CD4-positive, alpha-beta T cell treated with Interferon gamma for 1 hour (primary cell): ENCODE measurements at regions not wholly inside any gene's neighbourhood (a gene's known extent, or its start where the extent isn't known, plus 50 kb on each side); places are given as distances from the start of the nearest gene placed in this dataset.

Experiments used
- DNase-seq: peaks from one replicate; pipeline ENCODE4 v3.0.0-alpha.2; 2020

GRCh38 chr1:56215771-56216170 lies 363.6 kb downstream of the PLPP3 start:
- no peak for DNase-seq

- DNase-seq: no peak
Observed at GRCh38 chr1:56215086-56215485, 364.3 kb downstream of the PLPP3 start.

DNA sequence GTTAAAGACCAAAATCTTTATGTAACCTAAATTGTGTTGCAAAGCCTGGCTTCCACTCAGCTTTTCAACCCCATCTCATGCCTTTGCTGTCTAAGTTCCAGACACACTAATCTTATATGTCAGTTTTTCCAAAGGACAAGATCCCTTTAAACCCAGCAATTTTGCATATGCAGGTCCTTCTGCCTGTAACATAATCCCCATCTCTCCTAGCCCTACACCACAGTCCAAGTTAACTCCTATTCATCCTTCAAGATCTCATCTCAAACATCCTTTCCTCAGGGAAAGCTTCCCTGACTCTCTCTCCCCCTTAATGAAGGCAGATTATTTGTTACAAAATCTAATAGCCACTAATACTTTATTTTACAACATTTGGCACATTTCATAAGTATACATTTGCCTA lies 366.3 kb downstream of the PLPP3 start:
- no peak for DNase-seq

DNA sequence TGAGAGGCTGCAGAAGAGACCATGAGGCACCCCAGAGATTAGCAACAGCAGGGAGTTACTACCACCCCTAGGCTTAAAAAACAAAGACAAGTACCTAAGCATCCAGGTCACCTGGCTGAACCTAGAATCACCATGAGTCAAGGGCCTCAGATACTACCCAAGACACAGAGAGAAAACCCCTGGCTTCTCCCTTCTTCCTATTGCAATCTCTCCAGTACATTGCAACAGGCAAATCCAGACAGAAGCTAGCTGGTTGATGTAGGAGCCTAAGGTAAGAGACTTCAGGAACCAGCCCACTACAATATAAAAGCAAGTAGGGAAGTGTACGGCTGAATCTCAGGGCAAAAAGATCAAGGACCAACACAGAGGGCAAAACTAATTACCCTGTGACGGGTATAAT lies 367.2 kb downstream of the PLPP3 start:
- no peak for DNase-seq

GRCh38 chr1:56206391-56206790 lies 373.0 kb downstream of the PLPP3 start:
- no peak for DNase-seq

- no peak for DNase-seq
Observed at GRCh38 chr1:56204206-56204605, 375.2 kb downstream of the PLPP3 start.

DNA sequence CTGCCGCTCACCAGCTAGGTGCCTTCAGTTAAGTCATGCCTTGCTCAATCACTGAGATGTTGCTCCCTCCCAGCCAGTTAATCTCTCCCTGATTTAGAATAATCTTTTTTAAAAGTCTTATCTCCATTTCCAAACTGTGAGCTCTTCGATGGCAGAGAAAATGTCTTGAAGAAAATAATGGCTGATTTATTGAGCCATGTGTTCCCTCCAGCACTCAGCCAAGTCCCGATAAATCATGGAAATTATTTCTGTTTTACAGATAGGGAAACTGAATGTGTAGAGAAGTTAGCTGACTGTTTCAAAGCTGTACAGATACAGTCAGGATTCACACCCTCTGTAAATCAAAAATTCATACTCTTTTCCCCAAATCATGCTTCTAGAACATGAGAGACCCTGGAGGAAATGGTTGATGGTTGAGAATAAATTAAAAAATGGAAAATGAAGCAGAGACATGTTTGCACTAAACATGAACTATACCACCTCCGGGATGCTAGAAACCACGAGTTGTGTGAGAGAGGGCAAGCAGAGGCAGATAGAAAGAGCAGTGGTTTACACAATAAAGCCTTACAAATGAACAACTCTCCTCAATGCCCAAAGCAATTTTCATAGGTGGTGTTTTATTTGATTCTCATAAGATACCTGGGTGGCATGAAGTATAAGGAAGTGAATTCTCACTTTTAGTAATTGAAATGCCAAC lies 376.4 kb downstream of the PLPP3 start:
- no peak for DNase-seq

GRCh38 chr1:56202186-56202585 lies 377.2 kb downstream of the PLPP3 start:
- no peak for DNase-seq

DNA sequence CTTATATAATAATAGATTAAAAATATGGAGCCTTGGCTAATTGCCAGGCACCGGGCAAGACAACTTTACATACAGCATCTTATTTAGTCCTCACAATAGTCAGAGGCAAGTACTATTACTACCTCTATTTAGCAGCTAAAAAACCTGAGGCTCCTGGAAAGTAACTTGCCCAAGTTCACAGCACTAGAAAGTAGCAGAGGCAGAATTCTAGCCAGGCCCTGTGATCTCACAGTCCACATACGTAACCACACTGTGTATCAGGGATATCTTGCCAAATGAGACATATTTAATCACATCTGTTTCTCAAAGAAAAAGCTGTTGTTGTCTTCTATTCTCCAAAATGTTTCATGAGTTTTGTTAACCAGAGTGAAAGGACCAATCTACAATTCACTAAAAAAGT lies 378.5 kb downstream of the PLPP3 start:
- DNase-seq: no peak

- DNase-seq: no peak
Observed at GRCh38 chr1:56200442-56200841, 378.9 kb downstream of the PLPP3 start.

DNA sequence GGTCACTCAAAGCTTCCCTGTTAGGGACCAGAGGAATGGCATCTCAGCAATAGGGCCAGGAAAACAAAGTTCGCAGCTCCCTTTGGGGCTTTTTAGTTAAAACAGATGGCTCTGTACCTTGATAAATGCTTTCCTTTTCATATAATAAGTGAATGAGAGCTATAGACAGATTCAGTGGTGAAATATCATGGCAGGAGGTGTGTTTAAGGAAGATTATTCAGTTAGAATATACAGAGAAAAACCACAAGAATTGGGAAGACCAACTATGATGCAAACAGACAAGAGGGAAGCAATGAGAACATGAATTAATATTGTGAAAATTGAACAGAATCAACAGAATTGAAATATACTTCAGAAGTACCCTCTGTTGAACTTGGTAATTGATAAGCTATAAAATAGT lies 379.4 kb downstream of the PLPP3 start:
- no peak for DNase-seq

DNA sequence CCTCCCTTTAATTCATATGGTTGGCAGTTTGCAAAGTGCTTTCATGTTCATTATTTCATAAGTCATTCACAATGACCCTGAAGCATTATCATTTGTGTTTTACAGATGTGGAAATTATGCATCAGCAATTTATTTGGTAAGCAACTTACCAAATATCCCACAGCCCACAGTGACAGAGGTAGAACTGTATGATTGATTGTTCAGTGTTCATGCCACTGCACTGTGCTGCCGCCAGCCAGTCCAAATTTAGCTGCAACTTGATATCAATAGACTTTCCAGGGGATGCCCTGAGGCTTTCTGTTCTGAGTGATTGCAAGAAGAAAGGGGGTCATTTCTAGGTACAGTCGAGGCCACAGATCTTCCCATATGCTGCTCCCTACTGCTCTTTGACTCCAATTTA lies 380.3 kb downstream of the PLPP3 start:
- no peak for DNase-seq

- no peak for DNase-seq
Observed at GRCh38 chr1:56197946-56198345, 381.4 kb downstream of the PLPP3 start.

GRCh38 chr1:56196839-56197238 lies 382.5 kb downstream of the PLPP3 start:
- no peak for DNase-seq

DNA sequence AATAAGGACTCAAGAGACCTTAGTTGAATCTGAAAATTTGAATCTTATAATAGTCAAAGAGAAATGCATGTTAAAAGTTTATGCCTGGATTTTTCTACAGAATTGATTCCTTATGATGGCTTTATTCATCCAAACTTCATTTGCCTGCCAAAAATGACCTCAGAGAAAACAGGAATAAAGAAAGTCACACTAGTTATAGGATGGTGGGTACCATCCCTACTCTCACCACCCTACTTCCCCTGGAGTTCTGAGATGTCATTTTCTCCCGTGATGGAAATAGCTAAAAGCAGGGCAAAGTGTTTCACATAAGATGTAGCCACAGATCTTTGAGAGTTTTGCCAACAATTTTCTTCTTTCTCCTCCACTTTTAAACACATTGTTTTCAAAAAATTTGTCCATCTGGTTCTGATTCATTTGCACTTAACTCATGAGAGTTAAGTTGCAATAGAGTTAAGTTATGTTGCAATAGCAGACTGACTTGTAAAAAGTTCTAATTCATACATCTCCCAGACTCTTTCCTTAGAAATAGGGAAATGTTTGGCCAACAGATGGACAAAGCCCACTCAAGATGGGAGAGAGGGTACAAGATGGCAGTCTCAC lies 384.6 kb downstream of the PLPP3 start:
- DNase-seq: no peak

- no peak for DNase-seq
Observed at GRCh38 chr1:56193656-56194055, 385.7 kb downstream of the PLPP3 start.

GRCh38 chr1:56191369-56191768 lies 388.0 kb downstream of the PLPP3 start:
- no peak for DNase-seq

GRCh38 chr1:56190806-56191365 lies 388.5 kb downstream of the PLPP3 start:
- no peak for DNase-seq

GRCh38 chr1:56189946-56190805 lies 389.2 kb downstream of the PLPP3 start:
- no peak for DNase-seq

DNA sequence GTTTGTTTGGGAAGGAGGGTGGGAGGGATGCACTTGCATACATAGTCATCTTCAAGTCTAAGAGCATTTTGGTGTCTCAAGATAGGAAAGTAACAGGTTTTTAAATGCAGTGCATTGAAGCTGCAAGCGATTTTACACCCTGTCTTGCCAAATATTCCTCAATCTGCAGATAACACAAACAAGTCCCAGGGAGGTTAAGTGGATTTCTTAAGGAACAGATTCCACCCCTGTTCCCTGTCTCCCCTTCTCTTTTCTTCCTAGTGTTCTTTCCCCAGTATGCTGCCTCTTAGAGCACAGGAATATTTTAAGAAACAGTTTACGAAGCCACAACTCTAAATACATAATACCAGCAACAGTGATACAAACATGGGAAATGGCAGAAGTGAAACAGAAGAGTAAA lies 389.9 kb downstream of the PLPP3 start:
- no peak for DNase-seq

DNA sequence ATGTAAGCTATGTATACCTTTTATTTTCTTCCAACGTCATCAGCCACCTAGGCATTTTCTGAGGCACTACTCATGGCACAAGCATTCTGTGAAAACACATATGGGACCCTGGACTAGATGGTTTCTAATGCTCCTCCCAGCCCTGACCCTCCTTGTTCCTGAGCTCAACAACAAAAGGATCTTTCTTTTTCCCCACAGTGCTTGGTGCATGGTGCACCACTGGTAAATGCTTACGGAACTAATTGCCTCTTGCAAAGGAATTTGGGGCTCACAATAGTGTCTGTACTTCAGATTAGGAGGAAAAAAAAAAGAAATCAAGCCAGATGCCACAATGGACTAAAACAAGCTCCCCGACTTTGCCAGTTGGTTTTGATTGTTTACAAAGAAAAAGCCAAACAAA lies 390.5 kb downstream of the PLPP3 start:
- DNase-seq: no peak

DNA sequence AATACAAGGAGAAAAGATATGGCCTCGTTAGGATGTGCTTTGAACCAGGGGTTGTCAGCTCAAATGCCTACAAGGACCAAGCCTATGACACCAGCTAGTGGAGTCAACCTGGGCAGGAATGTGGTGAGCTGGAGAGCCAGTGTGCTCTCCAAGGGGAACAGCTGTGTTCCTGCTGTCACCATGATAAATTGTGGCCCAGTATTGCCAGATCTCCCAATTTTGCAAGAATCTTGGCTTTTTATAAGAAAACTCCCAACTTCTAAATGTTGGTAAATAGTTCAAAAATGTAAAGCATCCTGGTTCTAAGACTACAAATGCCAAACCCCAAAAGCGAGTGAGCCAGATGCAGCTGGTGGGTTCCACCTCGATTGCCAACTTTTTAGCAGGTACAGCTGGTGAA lies 391.1 kb downstream of the PLPP3 start:
- DNase-seq: no peak

GRCh38 chr1:56187405-56187804 lies 392.0 kb downstream of the PLPP3 start:
- no peak for DNase-seq

GRCh38 chr1:56185493-56185892 lies 393.9 kb downstream of the PLPP3 start:
- DNase-seq: no peak
